SHP77 treated with DMSO at 0.1 percent for 48 hours (cell line): ENCODE measurements at regions not wholly inside any gene's neighbourhood (a gene's known extent, or its start where the extent isn't known, plus 50 kb on each side); places are given as distances from the start of the nearest gene placed in this dataset.

ENCODE experiments used
- DNase-seq: peaks from one replicate; lab custom pipeline; 2025; lab: John Stamatoyannopoulos, UW

DNA sequence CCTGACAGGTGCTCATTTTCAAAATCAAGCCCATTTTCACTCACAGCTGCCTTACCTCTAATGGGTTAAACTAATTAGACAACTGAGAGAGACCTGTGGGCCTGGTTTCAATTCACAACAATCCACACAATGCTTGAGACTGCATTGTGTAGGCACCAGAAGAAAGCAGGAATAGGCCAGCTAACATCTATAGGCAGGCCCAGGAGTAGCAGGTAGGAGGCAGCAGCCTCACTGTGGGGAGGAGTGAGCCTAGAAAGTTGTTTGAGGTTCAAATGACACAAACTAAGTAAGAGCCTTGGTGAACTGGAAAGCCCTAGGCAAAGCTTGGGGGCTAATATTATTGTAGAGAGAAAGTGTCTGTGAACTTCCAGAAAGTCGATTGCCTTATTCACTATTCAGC is 289.5 kb upstream of the CCDC196 start:
- no peak for DNase-seq

GRCh38 chr14:66197276-66197675 is 288.9 kb upstream of the CCDC196 start:
- DNase-seq: no peak

GRCh38 chr14:66206554-66206953 is 279.6 kb upstream of the CCDC196 start:
- no peak for DNase-seq

GRCh38 chr14:66216763-66217162 is 269.4 kb upstream of the CCDC196 start:
- DNase-seq: no peak

DNA sequence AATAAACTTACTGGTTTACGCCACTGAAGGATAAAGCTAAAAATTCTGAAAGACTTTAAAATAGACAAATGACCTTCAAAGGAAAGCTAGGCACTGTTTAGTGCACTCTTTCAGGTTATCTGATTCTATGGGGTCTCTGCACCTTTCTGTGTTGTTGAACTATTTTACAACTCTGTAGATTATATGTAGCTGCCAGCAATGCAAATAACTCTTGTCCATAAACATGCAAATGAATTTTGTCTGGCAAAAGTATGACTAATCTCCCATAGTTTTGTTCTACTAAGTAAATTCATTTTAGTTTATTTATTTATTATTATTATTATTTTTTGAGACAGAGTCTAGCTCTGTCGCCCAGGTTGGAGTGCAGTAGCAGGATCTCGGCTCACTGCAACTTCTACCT is 266.3 kb upstream of the CCDC196 start:
- DNase-seq: no peak

DNA sequence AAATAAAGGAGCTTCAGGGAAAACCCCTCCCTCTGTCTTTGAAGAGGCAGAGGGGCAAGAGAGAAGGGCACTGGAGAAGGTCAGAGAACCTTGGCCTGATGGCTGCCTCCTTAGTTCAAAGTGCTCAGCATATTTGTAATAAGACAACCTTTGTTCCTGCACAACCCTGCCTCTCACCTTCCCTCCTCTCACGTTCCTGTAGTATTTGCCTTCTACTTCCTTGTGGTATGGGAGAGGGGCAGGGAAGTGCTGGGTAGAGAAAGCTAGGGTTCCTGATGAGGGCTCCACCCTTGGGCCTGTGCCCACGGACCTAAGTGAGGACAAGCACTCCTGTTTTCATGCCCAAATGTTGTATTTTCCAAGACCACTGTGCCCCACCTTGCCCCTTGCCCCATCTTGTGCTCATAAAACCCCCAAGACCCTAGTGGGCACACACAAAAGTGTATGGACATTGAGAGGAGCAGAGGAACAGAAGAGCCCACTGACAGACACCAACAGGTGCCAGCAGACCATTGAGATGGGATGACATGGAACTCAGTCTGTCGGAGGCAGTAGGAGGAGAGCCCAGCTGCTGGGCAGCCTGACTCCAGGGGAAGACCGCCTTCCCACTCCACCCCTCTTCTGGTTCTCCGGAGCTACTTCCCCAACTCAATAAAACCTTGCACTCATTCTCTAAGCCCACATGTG is 261.5 kb upstream of the CCDC196 start:
- DNase-seq: no peak

DNA sequence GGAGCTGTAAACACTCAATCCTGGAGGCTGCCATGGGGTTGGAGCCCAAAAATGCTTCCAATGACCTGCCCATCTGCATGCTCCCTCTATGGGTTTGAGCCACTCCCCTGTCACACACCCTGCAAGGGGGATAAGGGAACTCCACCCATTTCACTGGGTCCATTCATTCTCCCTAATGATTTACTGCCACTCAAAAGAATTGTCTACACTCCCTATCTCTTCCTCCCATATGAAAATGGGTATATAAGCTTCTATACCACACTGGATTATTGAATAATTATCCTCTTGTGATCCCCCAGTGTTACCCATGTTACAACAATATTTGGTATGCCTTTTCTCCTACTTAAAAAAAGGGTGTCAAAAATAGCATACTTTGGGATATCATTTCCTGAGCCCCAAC is 260.8 kb upstream of the CCDC196 start:
- no peak for DNase-seq

- DNase-seq: no peak
Observed at GRCh38 chr14:66228267-66228970, 257.8 kb upstream of the CCDC196 start.

DNA sequence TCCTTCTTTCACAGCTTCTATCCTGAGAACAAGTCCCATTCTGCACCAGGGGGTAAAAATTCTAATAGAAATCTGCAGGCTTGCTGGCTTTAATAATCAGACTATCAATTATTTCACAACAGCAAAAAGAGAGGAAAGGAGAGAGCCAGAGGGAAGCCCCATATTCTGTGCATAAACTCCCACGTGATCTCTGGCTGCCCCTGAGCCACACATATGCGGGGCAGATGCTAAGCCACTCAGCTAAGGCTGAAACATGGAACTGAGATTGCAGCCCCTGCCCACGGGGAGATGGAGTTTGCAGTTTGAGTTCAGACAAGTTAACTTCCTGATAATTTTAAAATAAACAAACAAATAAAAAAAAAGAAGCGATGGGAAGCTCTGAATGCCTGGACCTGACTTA is 254.4 kb upstream of the CCDC196 start:
- DNase-seq: no peak

DNA sequence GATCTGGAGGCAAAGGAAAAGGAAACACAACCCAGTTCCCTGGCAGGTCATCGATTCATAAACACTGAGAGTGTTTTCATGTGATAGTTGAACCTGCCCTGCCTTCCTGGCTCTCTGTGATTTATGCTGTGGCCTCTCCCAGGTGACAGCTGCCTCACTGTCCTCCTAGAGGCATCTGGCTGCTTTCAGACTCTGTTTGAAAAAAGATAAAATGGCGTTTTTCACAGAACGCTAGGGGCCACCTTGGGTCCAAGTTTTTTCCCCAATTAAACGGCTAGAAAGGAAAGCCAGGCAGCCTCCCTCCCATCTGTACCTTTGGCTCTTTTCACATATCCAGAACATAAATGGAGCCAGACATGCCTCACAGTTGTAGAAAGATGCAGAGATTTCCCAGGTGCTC is 252.6 kb upstream of the CCDC196 start:
- peak; percentile 48 for DNase-seq

DNA sequence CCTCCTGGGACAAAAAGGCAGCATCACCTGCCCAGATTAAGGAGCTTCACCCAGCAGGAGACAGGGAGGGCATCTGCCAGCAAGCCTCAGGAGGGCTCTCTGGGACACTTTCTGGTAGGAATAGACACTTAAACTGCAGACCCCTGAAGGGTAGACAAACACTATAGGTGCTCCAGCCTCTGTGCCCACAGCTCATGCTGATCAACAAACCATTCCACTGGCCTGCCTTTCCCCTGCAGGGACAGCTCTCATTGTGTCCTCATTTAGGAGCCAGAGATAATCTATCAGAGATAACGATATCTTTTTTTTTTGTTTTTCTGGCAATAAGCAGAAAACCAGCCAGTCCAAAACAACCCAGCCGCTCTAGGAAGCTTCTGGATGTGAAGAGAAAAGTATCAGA is 251.8 kb upstream of the CCDC196 start:
- no peak for DNase-seq

- DNase-seq: no peak
Observed at GRCh38 chr14:66237741-66238140, 248.4 kb upstream of the CCDC196 start.

- DNase-seq: no peak
Observed at GRCh38 chr14:66238969-66239368, 247.2 kb upstream of the CCDC196 start.

DNA sequence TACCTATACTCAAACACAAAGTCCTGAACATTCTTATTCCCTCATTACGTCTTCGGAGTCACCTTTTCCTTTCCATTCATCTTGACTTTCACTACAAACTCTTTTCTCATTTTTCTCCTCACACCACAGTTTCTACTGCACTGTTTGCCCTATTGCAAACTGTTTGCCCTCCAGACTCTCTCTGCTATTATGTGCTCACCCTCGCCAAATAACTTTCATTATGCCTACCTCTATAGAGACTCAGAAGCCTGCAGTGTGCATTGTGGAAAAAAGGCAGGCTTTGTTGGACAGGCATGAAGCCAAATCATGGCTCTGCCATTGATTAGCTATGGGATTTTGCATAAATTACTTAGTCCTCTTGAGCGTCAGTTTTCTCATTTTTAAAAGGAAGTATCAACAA is 246.6 kb upstream of the CCDC196 start:
- no peak for DNase-seq

DNA sequence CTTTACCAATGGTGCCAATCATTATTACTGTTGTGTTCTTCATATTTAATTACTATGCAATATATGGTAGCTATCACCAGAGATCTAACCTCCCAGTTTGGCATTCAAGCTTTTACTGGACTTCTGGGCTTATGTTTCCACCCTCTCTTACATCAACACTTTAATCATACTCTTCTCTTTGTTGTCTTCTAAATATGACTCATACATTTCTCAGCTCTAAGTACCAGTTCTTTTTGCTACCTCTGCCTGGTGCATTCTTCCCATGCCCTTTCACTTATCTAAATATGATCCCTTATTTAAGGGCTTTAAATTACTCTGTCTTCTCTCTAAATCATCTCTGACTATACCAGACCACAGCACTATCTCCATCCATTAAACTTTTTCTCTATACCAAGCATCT is 246.1 kb upstream of the CCDC196 start:
- no peak for DNase-seq

DNA sequence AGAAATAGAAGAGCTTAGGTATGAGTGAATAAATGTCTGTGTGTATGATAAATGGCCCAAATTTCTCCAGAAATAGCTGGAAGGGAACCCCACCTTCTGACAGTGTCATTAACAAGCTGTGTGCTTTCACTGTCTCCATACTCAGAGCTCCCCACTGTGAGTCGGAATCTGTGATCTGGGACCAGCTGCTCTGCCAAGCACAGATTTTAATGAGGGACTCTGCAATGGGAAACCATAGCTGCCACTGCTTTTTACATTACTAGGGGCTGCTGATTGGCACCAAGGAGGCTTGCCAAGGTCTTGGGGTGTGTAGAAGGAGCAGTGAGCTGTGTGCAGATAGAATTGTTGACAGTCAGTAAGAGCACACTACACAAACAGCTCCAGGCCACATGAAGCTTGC is 244.2 kb upstream of the CCDC196 start:
- DNase-seq: no peak

DNA sequence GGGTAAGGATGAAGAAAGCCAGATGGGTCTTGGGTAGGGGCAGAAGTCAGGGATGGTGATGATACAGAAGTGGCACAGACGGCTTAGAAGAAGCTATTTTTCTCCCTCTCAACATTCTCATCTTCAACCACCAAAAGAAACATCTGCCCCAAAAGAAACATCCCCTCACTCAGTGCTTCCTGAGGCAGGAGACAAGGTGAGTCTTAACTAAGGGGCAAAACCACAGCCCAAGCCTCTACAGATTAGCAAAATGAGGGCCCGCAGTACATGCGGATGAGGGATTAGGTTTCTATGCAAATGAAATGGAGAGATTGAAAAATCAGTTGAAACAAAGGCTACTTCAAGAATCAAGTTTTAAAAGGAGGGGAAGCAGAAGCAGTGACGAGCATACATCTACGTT is 241.3 kb upstream of the CCDC196 start:
- no peak for DNase-seq

GRCh38 chr14:66247662-66248193 is 238.4 kb upstream of the CCDC196 start:
- no peak for DNase-seq

GRCh38 chr14:66248256-66248655 is 237.9 kb upstream of the CCDC196 start:
- no peak for DNase-seq

DNA sequence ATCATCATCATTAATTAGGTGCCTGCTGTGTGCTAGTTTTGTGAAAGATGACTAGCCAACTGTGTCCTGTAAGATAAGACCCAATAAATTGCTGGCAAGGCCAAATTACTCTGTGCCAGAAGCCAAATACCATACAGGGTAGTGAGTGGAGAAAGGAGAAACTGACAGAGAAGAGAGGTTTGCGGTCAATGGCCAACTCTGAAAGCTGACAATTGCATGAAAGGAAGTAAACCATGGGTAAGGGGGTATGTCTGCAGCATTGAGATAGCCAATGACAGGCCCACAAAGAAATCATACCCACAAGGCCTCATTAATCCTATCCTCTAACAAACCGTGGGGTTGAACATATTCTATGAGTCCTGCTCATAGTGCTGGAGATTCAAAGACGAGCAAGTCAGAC is 236.6 kb upstream of the CCDC196 start:
- DNase-seq: no peak

- DNase-seq: no peak
Observed at GRCh38 chr14:66254038-66254437, 232.1 kb upstream of the CCDC196 start.

- no peak for DNase-seq
Observed at GRCh38 chr14:66268802-66269334, 217.3 kb upstream of the CCDC196 start.

DNA sequence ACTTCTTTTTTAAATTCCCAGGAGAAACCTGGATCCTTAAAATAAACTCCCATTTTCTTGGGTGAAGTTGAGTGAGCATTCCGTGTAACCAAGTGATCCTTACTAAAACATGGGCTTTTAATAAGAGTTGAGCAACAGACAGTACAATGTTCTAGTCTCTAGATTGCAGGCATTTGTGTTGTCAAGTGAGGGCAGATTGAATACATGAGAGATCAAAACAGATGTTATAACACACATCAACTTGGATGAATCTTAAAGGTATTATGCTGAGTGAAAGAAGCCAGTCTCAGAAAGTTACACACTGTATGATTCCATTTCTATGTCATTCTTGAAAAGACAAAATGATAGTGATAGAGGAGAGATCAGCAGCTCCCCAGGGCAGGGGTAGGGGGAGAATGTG is 213.9 kb upstream of the CCDC196 start:
- DNase-seq: no peak
